GM12891 (cell line): ENCODE measurements at regions not wholly inside any gene's neighbourhood (a gene's known extent, or its start where the extent isn't known, plus 50 kb on each side); places are given as distances from the start of the nearest gene placed in this dataset.

Experiments
- POLR2A ChIP-seq: IDR thresholded peaks from 2 replicates; pipeline ENCODE4 v1.6.1; 2011; ENCODE audit warnings: low read depth, low read length, control low read depth
- TAF1 ChIP-seq: IDR thresholded peaks from 2 replicates; pipeline ENCODE4 v1.6.1; 2011; ENCODE audit warnings: low read depth, low read length, control low read depth

- TF ChIP-seq POLR2A, result no peak
- TF ChIP-seq TAF1, result no peak
These were observed 158.4 kb downstream of the EN1 start for GRCh38 chr2:118689033-118689432.
